Astrocyte (in vitro differentiated cells and primary cell): ENCODE measurements at regions not wholly inside any gene's neighbourhood (a gene's known extent, or its start where the extent isn't known, plus 50 kb on each side); places are given as distances from the start of the nearest gene placed in this dataset.

Experiments
- EZH2 ChIP-seq: IDR thresholded peaks from 2 replicates; pipeline ENCODE4 v1.6.1; 2012; ENCODE audit warnings: mild to moderate bottlenecking, low read length, inconsistent platforms; ENCODE audit not compliant: insufficient read depth
- TF ChIP-seq, protein P1 (sequence below): IDR thresholded peaks from 2 replicates; pipeline ENCODE4 v1.5.1; 2011; ENCODE audit warnings: low read depth, mild to moderate bottlenecking, inconsistent platforms, low read length, moderate library complexity; ENCODE audit not compliant: insufficient read depth

GRCh38 chr5:17106521-17106920 lies 110.9 kb upstream of the BASP1 start:
- TF ChIP-seq, protein P1, sequence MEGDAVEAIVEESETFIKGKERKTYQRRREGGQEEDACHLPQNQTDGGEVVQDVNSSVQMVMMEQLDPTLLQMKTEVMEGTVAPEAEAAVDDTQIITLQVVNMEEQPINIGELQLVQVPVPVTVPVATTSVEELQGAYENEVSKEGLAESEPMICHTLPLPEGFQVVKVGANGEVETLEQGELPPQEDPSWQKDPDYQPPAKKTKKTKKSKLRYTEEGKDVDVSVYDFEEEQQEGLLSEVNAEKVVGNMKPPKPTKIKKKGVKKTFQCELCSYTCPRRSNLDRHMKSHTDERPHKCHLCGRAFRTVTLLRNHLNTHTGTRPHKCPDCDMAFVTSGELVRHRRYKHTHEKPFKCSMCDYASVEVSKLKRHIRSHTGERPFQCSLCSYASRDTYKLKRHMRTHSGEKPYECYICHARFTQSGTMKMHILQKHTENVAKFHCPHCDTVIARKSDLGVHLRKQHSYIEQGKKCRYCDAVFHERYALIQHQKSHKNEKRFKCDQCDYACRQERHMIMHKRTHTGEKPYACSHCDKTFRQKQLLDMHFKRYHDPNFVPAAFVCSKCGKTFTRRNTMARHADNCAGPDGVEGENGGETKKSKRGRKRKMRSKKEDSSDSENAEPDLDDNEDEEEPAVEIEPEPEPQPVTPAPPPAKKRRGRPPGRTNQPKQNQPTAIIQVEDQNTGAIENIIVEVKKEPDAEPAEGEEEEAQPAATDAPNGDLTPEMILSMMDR: no peak
- no peak for TF ChIP-seq EZH2
